HUES64 (cell line): ENCODE measurements at regions not wholly inside any gene's neighbourhood (a gene's known extent, or its start where the extent isn't known, plus 50 kb on each side); places are given as distances from the start of the nearest gene placed in this dataset.

ENCODE experiments used
- H3K27ac ChIP-seq: 2 replicates; pipeline ENCODE4 v1.7.0; 2013; ENCODE audit warnings: low read depth, low read length, inconsistent platforms
- H3K27me3 ChIP-seq: 2 replicates; pipeline ENCODE4 v1.6.1; 2013; ENCODE audit warnings: mild to moderate bottlenecking, low read length; ENCODE audit not compliant: insufficient read depth
- H3K36me3 ChIP-seq: 2 replicates; pipeline ENCODE4 v1.6.1; 2013; ENCODE audit warnings: mild to moderate bottlenecking, low read length; ENCODE audit not compliant: insufficient read depth
- H3K4me1 ChIP-seq: 2 replicates; pipeline ENCODE4 v1.6.1; 2013; ENCODE audit warnings: mild to moderate bottlenecking, low read length, moderate library complexity; ENCODE audit not compliant: insufficient read depth
- H3K4me3 ChIP-seq: 2 replicates; pipeline ENCODE4 v1.5.1; 2013; ENCODE audit warnings: mild to moderate bottlenecking, low read length, moderate library complexity
- H3K9ac ChIP-seq: 2 replicates; pipeline ENCODE4 v1.6.1; 2013; ENCODE audit warnings: mild to moderate bottlenecking, low read depth, low read length
- H3K9me3 ChIP-seq: 2 replicates; pipeline ENCODE4 v1.6.1; 2013; ENCODE audit warnings: low read depth, low read length; ENCODE audit not compliant: insufficient read depth
- WGBS: fragments of 150-250, 120-280 bp; methylation state at CpG from one replicate; pipeline ENCODE4 v1.1.7; 2013; ENCODE audit warnings: missing lambda C conversion rate; 5-methylcytosine and 5-hydroxymethylcytosine counted together

GRCh38 chr4:85393201-85393600, 81.7 kb upstream of the ARHGAP24 start:
- 87% methylated on average over 2 of the region's 3 CpGs for WGBS
- Histone ChIP-seq H3K27me3 (no peaks in the 10 kb centered on the region), H3K9ac (no peak overlapping the region), H3K9me3 (no peaks in the 10 kb centered on the region), H3K4me1 (no peaks in the 10 kb centered on the region), H3K27ac (no peak overlapping the region), H3K36me3 (no peaks in the 10 kb centered on the region), H3K4me3 (no peak overlapping the region)

- WGBS, result 90% methylated on average over 1 of the region's 1 CpG
- no peaks in the 10 kb centered on the region for H3K27me3 ChIP-seq
- H3K27ac ChIP-seq, result no peak overlapping the region
- H3K4me3 ChIP-seq, result no peak overlapping the region
- no peaks in the 10 kb centered on the region for H3K4me1 ChIP-seq
- H3K9me3 ChIP-seq, result no peaks in the 10 kb centered on the region
- H3K9ac ChIP-seq, result no peak overlapping the region
- H3K36me3 ChIP-seq, result no peaks in the 10 kb centered on the region
Measured at GRCh38 chr4:85398276-85398675, 76.7 kb upstream of the ARHGAP24 start.

- Histone ChIP-seq H3K27me3 (no peaks in the 10 kb centered on the region), H3K36me3 (no peaks in the 10 kb centered on the region), H3K9ac (no peak overlapping the region), H3K4me1 (no peaks in the 10 kb centered on the region), H3K27ac (no peak overlapping the region), H3K9me3 (no peaks in the 10 kb centered on the region), H3K4me3 (no peak overlapping the region)
- WGBS, result 88% methylated on average over 2 of the region's 2 CpGs
Measured at GRCh38 chr4:85399270-85399669, 75.7 kb upstream of the ARHGAP24 start.

- WGBS, result 94% methylated on average over 3 of the region's 3 CpGs
- no peak overlapping the region for H3K27ac ChIP-seq
- H3K9me3 ChIP-seq, result no peaks in the 10 kb centered on the region
- no peaks in the 10 kb centered on the region for H3K27me3 ChIP-seq
- no peaks in the 10 kb centered on the region for H3K36me3 ChIP-seq
- H3K4me1 ChIP-seq, result no peaks in the 10 kb centered on the region
- H3K4me3 ChIP-seq, result no peak overlapping the region
- H3K9ac ChIP-seq, result no peak overlapping the region
Measured at GRCh38 chr4:85402371-85402770, 72.6 kb upstream of the ARHGAP24 start.

- no peak overlapping the region for H3K9ac ChIP-seq
- H3K4me1 ChIP-seq, result no peaks in the 10 kb centered on the region
- H3K27me3 ChIP-seq, result no peaks in the 10 kb centered on the region
- H3K4me3 ChIP-seq, result no peak overlapping the region
- 90% methylated on average over 1 of the region's 2 CpGs for WGBS
- no peak overlapping the region for H3K27ac ChIP-seq
- H3K36me3 ChIP-seq, result no peaks in the 10 kb centered on the region
- H3K9me3 ChIP-seq, result no peaks in the 10 kb centered on the region
Measured at GRCh38 chr4:85406185-85406584, 68.8 kb upstream of the ARHGAP24 start.

- 90% methylated on average over 3 of the region's 3 CpGs for WGBS
- Histone ChIP-seq H3K4me1 (no peaks in the 10 kb centered on the region), H3K27me3 (no peaks in the 10 kb centered on the region), H3K9ac (no peak overlapping the region), H3K9me3 (no peaks in the 10 kb centered on the region), H3K36me3 (no peaks in the 10 kb centered on the region), H3K4me3 (no peak overlapping the region), H3K27ac (no peak overlapping the region)
Measured at GRCh38 chr4:85407546-85407945, 67.4 kb upstream of the ARHGAP24 start.

- Histone ChIP-seq H3K27ac (no peak overlapping the region), H3K4me3 (no peak overlapping the region)
- 95% methylated on average over 1 of the region's 1 CpG for WGBS
Measured at GRCh38 chr4:85408301-85408700, 66.6 kb upstream of the ARHGAP24 start.

GRCh38 chr4:85409251-85409650, 65.7 kb upstream of the ARHGAP24 start:
- WGBS, result 92% methylated on average over 2 of the region's 2 CpGs
- Histone ChIP-seq H3K27ac (no peak overlapping the region), H3K9me3 (no peaks in the 10 kb centered on the region), H3K36me3 (no peaks in the 10 kb centered on the region), H3K4me1 (no peaks in the 10 kb centered on the region), H3K4me3 (no peak overlapping the region), H3K27me3 (no peaks in the 10 kb centered on the region), H3K9ac (no peak overlapping the region)

More at GRCh38 chr4:85408301-85408700, 66.6 kb upstream of the ARHGAP24 start:
- H3K4me1 ChIP-seq, result no peaks in the 10 kb centered on the region
- H3K9ac ChIP-seq, result no peak overlapping the region
- no peaks in the 10 kb centered on the region for H3K27me3 ChIP-seq
- no peaks in the 10 kb centered on the region for H3K36me3 ChIP-seq
- H3K9me3 ChIP-seq, result no peaks in the 10 kb centered on the region

GRCh38 chr4:85411386-85411785, 63.6 kb upstream of the ARHGAP24 start:
- 92% methylated on average over 5 of the region's 5 CpGs for WGBS
- Histone ChIP-seq H3K4me1 (no peaks in the 10 kb centered on the region), H3K9me3 (no peaks in the 10 kb centered on the region), H3K27me3 (no peaks in the 10 kb centered on the region), H3K27ac (no peak overlapping the region), H3K9ac (no peak overlapping the region), H3K4me3 (no peak overlapping the region), H3K36me3 (no peaks in the 10 kb centered on the region)

- Histone ChIP-seq H3K9me3 (no peaks in the 10 kb centered on the region), H3K4me1 (no peaks in the 10 kb centered on the region), H3K36me3 (no peaks in the 10 kb centered on the region), H3K27me3 (no peaks in the 10 kb centered on the region), H3K27ac (no peak overlapping the region), H3K9ac (no peak overlapping the region), H3K4me3 (no peak overlapping the region)
- WGBS, result 62% methylated on average over 3 of the region's 3 CpGs
Measured at GRCh38 chr4:85414972-85415371, 60.0 kb upstream of the ARHGAP24 start.

- WGBS, result 88% methylated on average over 2 of the region's 2 CpGs
- H3K27me3 ChIP-seq, result no peaks in the 10 kb centered on the region
Measured at GRCh38 chr4:85416094-85416493, 58.9 kb upstream of the ARHGAP24 start.

GRCh38 chr4:85419103-85419502, 55.8 kb upstream of the ARHGAP24 start:
- H3K9me3 ChIP-seq, result no peaks in the 10 kb centered on the region
- WGBS, result 92% methylated on average over 2 of the region's 2 CpGs
- H3K27ac ChIP-seq, result no peak overlapping the region
- no peaks in the 10 kb centered on the region for H3K36me3 ChIP-seq
- no peak overlapping the region for H3K4me3 ChIP-seq
- no peak overlapping the region for H3K9ac ChIP-seq
- H3K4me1 ChIP-seq, result no peaks in the 10 kb centered on the region
- no peaks in the 10 kb centered on the region for H3K27me3 ChIP-seq

More at GRCh38 chr4:85416094-85416493, 58.9 kb upstream of the ARHGAP24 start:
- Histone ChIP-seq H3K4me3 (no peak overlapping the region), H3K27ac (no peak overlapping the region), H3K36me3 (no peaks in the 10 kb centered on the region), H3K4me1 (no peaks in the 10 kb centered on the region), H3K9ac (no peak overlapping the region), H3K9me3 (no peaks in the 10 kb centered on the region)
